Naive thymus-derived CD8-positive, alpha-beta T cell (primary cell): ENCODE measurements at regions not wholly inside any gene's neighbourhood (a gene's known extent, or its start where the extent isn't known, plus 50 kb on each side); places are given as distances from the start of the nearest gene placed in this dataset.

Source experiments
- ATAC-seq, 2 donors: fragments of 150-1000 bp; cut with Tn5 transposase in 1 of 2; sonication (Bioruptor Pico), chemical (Tn5 transposase) in 1 of 2; 1 replicate in 1 of 2; 2 replicates in 1 of 2; pipeline ENCODE4 v1.10.0; 2021; ENCODE audit warnings: mild to moderate bottlenecking in 2 of 2, moderate library complexity in 2 of 2
- POLR2A ChIA-PET: fragments of 350-600 bp; sonication (Branson Sonifier 250); formaldehyde crosslinking; loops from one replicate; lab custom pipeline; 2021; ENCODE audit warnings: antibody characterized with exemption; lab: Charles Lee
- DNase-seq, 10 donors: peaks; one replicate each; pipeline versions ENCODE4 v3.0.0 to v3.0.0-alpha.2; 2020 to 2022
- H3K27ac Mint-ChIP-seq, 10 donors: one replicate each; pipeline ENCODE4 v1.8.0; 2020 to 2022; ENCODE audit warnings: mild to moderate bottlenecking in 10 of 10, mixed read lengths in 10 of 10, moderate library complexity in 4 of 10, inconsistent platforms in 1 of 10
- H3K27me3 Mint-ChIP-seq, 5 donors: one replicate each; pipeline ENCODE4 v1.8.0; 2021 to 2022; ENCODE audit warnings: mixed read lengths in 5 of 5
- H3K36me3 Mint-ChIP-seq, 3 donors: one replicate each; pipeline ENCODE4 v1.8.0; 2020 to 2022; ENCODE audit warnings: mixed read lengths in 3 of 3, mild to moderate bottlenecking in 2 of 3, inconsistent platforms in 1 of 3
- H3K4me1 Mint-ChIP-seq, 4 donors: one replicate each; pipeline ENCODE4 v1.8.0; 2021 to 2022; ENCODE audit warnings: mixed read lengths in 4 of 4
- H3K4me3 Mint-ChIP-seq, 10 donors: one replicate each; pipeline ENCODE4 v1.8.0; 2020 to 2022; ENCODE audit warnings: mild to moderate bottlenecking in 10 of 10, mixed read lengths in 10 of 10, moderate library complexity in 6 of 10, inconsistent platforms in 1 of 10
- H3K9me3 Mint-ChIP-seq, 9 donors: one replicate each; pipeline ENCODE4 v1.8.0; 2020 to 2022; ENCODE audit warnings: mixed read lengths in 9 of 9, mild to moderate bottlenecking in 3 of 9, inconsistent platforms in 1 of 9, moderate library complexity in 1 of 9

- peak; percentile 70 to 81 for ATAC-seq
- H3K4me3 Mint-ChIP-seq, result peak overlapping the region; percentile 40 to 81 (median 67)
- H3K27ac Mint-ChIP-seq, result peak overlapping the region in 9 of 10 donors; percentile 32 to 88 (median 74)
- H3K36me3 Mint-ChIP-seq, result no peaks in the 10 kb centered on the region
- H3K9me3 Mint-ChIP-seq, result no peaks in the 10 kb centered on the region
- POLR2A ChIA-PET, result interaction anchor here (1.3 to 2.8 kb wide), 4 partner anchors 27 to 244 kb away, joined by 3 to 16 read pairs (median 7); no protein-coding TSS in a partner anchor
- peaks cover 14 to 30% (median 22%) of the 10 kb centered on the region in 4 donors for H3K4me1 Mint-ChIP-seq
- H3K27me3 Mint-ChIP-seq, result no peaks in the 10 kb centered on the region
- peak in 3 of 10 donors; percentile 44 to 59 (median 53) for DNase-seq
These were observed 86.0 kb upstream of the ANKRD1 start for GRCh38 chr10:91006752-91007346.

GRCh38 chr10:91007655-91008054 is 86.8 kb upstream of the ANKRD1 start:
- peaks cover 14 to 30% (median 22%) of the 10 kb centered on the region in 4 donors for H3K4me1 Mint-ChIP-seq
- ATAC-seq (no peak), DNase-seq (no peak)
- peak overlapping the region in 2 of 10 donors; percentile 26 to 66 for H3K4me3 Mint-ChIP-seq
- H3K9me3 Mint-ChIP-seq, result no peaks in the 10 kb centered on the region
- H3K27me3 Mint-ChIP-seq, result peaks cover 0 to 2% (median 0%) of the 10 kb centered on the region in 5 donors
- peak overlapping the region in 1 of 10 donors; percentile 24 for H3K27ac Mint-ChIP-seq
- POLR2A ChIA-PET, result interaction anchor here (1.4 to 2.0 kb wide), 2 partner anchors 26 to 155 kb away, joined by 5 to 16 read pairs; no protein-coding TSS in a partner anchor
- H3K36me3 Mint-ChIP-seq, result no peaks in the 10 kb centered on the region

DNA sequence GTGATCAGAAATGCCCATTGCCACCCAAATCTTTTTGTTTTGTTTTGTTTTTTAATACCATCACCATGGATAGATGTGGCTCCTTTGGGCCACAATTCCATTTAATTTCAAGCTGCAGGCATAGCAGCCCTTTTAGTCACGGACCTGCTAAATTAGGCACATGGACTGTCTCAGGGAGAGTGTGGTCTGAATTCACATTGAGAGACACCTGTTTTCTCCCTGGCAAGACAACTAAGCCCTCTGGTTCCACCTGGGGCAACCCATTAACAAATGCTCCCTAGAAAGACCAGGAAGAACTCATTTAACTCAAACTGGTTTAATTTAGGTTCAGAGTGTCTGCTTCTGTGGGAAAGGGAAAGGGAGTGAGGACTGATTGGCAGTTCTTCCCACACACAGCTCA is 88.2 kb upstream of the ANKRD1 start:
- Mint-ChIP-seq H3K36me3 (no peaks in the 10 kb centered on the region), H3K27ac (peak overlapping the region in 2 of 10 donors; percentile 49 to 75), H3K9me3 (no peaks in the 10 kb centered on the region), H3K4me3 (no peak overlapping the region), H3K4me1 (peaks cover 14 to 30% (median 22%) of the 10 kb centered on the region in 4 donors), H3K27me3 (peaks cover 0 to 6% (median 2%) of the 10 kb centered on the region in 5 donors)
- ATAC-seq (no peak), DNase-seq (no peak)
- POLR2A ChIA-PET, result interaction anchor here (1.0 kb wide), 1 partner anchor 154 kb away, joined by 4 read pairs; no protein-coding TSS in a partner anchor

DNA sequence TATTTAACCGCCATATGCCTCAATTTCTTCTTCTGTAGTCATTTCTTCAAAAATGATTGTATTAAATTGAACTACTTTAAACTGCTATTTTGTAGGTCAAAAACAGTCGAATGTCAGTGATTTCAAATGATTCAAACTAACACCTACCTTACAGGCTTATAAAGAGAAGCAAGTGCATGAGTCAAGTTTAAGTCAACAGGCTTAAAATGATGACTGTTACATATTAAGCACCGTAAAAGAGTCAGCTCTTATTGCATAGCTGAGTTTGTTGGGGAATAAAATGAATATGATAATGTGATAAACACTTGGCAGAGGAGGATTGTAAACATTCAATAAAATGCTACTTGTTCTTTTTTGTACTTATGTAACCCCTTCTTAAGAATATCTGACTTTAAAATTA is 90.1 kb upstream of the ANKRD1 start:
- H3K27me3 Mint-ChIP-seq, result peaks cover 0 to 6% (median 2%) of the 10 kb centered on the region in 5 donors
- POLR2A ChIA-PET, result interaction anchor here (0.5 kb wide), 1 partner anchor 59 kb away, joined by 3 read pairs; no protein-coding TSS in a partner anchor
- DNase-seq, result no peak
- no peaks in the 10 kb centered on the region for H3K9me3 Mint-ChIP-seq
- H3K4me1 Mint-ChIP-seq, result peaks cover 12 to 30% (median 22%) of the 10 kb centered on the region in 4 donors
- no peak overlapping the region for H3K4me3 Mint-ChIP-seq
- ATAC-seq, result no peak
- no peaks in the 10 kb centered on the region for H3K36me3 Mint-ChIP-seq
- H3K27ac Mint-ChIP-seq, result no peak overlapping the region

- no peaks in the 10 kb centered on the region for H3K9me3 Mint-ChIP-seq
- peaks cover 6 to 17% (median 9%) of the 10 kb centered on the region in 4 donors for H3K4me1 Mint-ChIP-seq
- ATAC-seq (no peak), DNase-seq (no peak)
- no peak overlapping the region for H3K4me3 Mint-ChIP-seq
- peaks cover 0 to 6% (median 2%) of the 10 kb centered on the region in 5 donors for H3K27me3 Mint-ChIP-seq
- no peaks in the 10 kb centered on the region for H3K36me3 Mint-ChIP-seq
- POLR2A ChIA-PET, result no interaction called here
- H3K27ac Mint-ChIP-seq, result no peak overlapping the region
These were observed 91.6 kb upstream of the ANKRD1 start for GRCh38 chr10:91012502-91012901.

- ATAC-seq, result no peak
- peaks cover 0 to 6% (median 2%) of the 10 kb centered on the region in 5 donors for H3K27me3 Mint-ChIP-seq
- no peaks in the 10 kb centered on the region for H3K36me3 Mint-ChIP-seq
- DNase-seq, result no peak
- H3K4me1 Mint-ChIP-seq, result peaks cover 0 to 4% (median 3%) of the 10 kb centered on the region in 4 donors
- POLR2A ChIA-PET, result no interaction called here
- H3K9me3 Mint-ChIP-seq, result no peaks in the 10 kb centered on the region
- no peak overlapping the region for H3K4me3 Mint-ChIP-seq
- no peak overlapping the region for H3K27ac Mint-ChIP-seq
These were observed 93.1 kb upstream of the ANKRD1 start for GRCh38 chr10:91013985-91014384.

- POLR2A ChIA-PET, result no interaction called here
- peaks cover 0 to under 1% (median 0%) of the 10 kb centered on the region in 4 donors for H3K4me1 Mint-ChIP-seq
- H3K4me3 Mint-ChIP-seq, result no peak overlapping the region
- no peaks in the 10 kb centered on the region for H3K9me3 Mint-ChIP-seq
- H3K27me3 Mint-ChIP-seq, result peaks cover 0 to 7% (median 2%) of the 10 kb centered on the region in 5 donors
- H3K27ac Mint-ChIP-seq, result no peak overlapping the region
- ATAC-seq (no peak), DNase-seq (no peak)
- H3K36me3 Mint-ChIP-seq, result no peaks in the 10 kb centered on the region
These were observed 96.3 kb upstream of the ANKRD1 start for GRCh38 chr10:91017198-91017597.

GRCh38 chr10:91021901-91022300 is 101.0 kb upstream of the ANKRD1 start:
- Mint-ChIP-seq H3K4me1 (peaks cover 0 to 5% (median 0%) of the 10 kb centered on the region in 4 donors), H3K27me3 (peaks cover 0 to 12% (median 0%) of the 10 kb centered on the region in 5 donors), H3K9me3 (peaks cover 0 to 9% (median 0%) of the 10 kb centered on the region in 9 donors), H3K36me3 (no peaks in the 10 kb centered on the region), H3K4me3 (no peak overlapping the region), H3K27ac (no peak overlapping the region)
- ATAC-seq (no peak), DNase-seq (no peak)
- POLR2A ChIA-PET, result no interaction called here

DNA sequence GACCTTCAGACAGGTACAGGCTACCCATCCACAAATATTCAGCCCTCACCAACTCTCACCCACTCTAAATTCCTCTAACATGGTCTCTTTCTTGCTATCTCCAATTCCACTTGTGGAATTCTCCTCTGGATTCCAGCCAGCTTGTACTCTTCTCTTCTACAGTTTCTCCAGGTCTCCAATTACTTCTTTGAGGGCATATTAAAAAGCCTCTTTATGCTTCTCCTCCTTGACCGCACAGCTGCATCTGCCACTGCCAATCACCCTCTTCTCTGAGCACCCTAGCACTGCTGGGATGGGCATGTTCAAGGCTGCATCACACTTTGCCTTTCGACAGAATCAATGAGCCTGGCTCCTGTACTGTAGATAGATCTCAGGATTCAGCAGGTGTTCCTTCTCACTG is 101.5 kb upstream of the ANKRD1 start:
- Mint-ChIP-seq H3K4me1 (peaks cover 0 to 5% (median 0%) of the 10 kb centered on the region in 4 donors), H3K27me3 (peaks cover 0 to 12% (median 0%) of the 10 kb centered on the region in 5 donors), H3K27ac (peak overlapping the region in 1 of 10 donors; percentile 41), H3K9me3 (peaks cover 0 to 9% (median 0%) of the 10 kb centered on the region in 9 donors), H3K36me3 (no peaks in the 10 kb centered on the region), H3K4me3 (no peak overlapping the region)
- POLR2A ChIA-PET, result no interaction called here
- DNase-seq (no peak), ATAC-seq (no peak)

DNA sequence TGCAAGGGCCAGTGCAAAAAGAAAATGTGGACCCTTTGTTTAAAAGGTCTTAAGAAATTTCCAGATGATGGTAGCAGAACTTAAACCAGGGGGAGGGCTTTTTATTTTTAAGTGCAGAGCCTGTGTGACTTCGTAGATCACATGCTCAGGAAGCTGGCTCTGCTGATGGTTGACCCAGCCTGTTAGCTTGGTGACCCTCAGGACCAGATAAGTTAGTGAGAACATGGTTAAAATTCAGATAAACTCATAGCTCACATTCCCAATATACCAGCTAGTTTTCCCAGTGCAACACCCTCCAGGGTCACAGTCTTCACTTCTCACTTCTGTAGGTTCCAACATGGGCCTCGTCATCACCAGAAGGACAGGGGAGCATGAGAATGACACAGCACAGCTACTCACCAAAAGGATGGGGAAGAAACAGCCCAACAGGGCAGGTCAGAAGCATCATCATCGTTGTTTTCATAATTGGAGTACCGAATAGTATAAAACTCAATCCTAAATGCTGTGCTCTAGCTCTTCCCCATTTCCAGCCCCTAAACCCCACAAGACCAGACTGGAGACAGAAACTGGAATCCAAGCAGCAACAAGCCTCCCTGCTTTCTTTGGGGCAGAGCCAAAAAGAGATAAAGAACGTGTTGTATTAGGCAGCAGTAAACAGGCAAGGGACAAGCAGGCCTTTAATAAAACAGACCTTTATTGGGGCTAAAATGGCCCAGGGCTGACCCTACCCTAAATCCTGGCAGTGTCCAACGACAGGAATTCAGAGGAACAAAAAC is 102.2 kb upstream of the ANKRD1 start:
- POLR2A ChIA-PET, result no interaction called here
- peaks cover 0 to 12% (median 0%) of the 10 kb centered on the region in 5 donors for H3K27me3 Mint-ChIP-seq
- H3K4me3 Mint-ChIP-seq, result no peak overlapping the region
- H3K27ac Mint-ChIP-seq, result peak overlapping the region in 2 of 10 donors; percentile 25 to 41
- DNase-seq, result no peak
- H3K4me1 Mint-ChIP-seq, result peaks cover 0 to 5% (median 0%) of the 10 kb centered on the region in 4 donors
- H3K36me3 Mint-ChIP-seq, result no peaks in the 10 kb centered on the region
- ATAC-seq, result no peak
- peaks cover 0 to 9% (median 0%) of the 10 kb centered on the region in 9 donors for H3K9me3 Mint-ChIP-seq

- POLR2A ChIA-PET, result no interaction called here
- H3K36me3 Mint-ChIP-seq, result no peaks in the 10 kb centered on the region
- peaks cover 0 to 5% (median 0%) of the 10 kb centered on the region in 4 donors for H3K4me1 Mint-ChIP-seq
- DNase-seq (no peak), ATAC-seq (no peak)
- no peak overlapping the region for H3K27ac Mint-ChIP-seq
- H3K27me3 Mint-ChIP-seq, result peaks cover 0 to 12% (median 0%) of the 10 kb centered on the region in 5 donors
- H3K4me3 Mint-ChIP-seq, result no peak overlapping the region
- H3K9me3 Mint-ChIP-seq, result peaks cover 0 to 9% (median 0%) of the 10 kb centered on the region in 9 donors
These were observed 103.0 kb upstream of the ANKRD1 start for GRCh38 chr10:91023700-91024398.

DNA sequence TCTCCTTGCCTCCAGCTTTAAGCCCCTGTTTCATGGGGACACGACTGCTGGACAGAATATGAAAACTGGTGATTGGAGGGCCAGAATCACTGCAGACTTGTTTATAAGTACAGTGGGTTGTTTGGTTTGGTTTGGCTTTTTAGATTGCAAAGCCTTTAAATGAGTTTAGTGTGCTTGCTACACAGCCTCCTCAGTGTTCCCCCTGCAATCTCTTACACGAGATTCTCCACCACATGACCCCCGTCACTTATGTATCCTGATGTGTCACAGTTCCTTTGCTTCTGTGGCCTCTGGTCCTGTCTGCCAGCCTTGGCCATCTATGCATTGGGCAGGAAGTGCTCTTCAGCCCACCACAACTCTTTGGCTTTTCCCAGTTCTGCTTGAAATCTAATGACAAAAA is 103.7 kb upstream of the ANKRD1 start:
- Mint-ChIP-seq H3K27me3 (peaks cover 0 to 12% (median 0%) of the 10 kb centered on the region in 5 donors), H3K27ac (no peak overlapping the region), H3K9me3 (peaks cover 0 to 9% (median 0%) of the 10 kb centered on the region in 9 donors), H3K4me1 (peaks cover 0 to 5% (median 0%) of the 10 kb centered on the region in 4 donors), H3K4me3 (no peak overlapping the region), H3K36me3 (no peaks in the 10 kb centered on the region)
- POLR2A ChIA-PET, result interaction anchor here (1.0 kb wide), 1 partner anchor 139 kb away, joined by 3 read pairs; no protein-coding TSS in a partner anchor
- ATAC-seq (no peak), DNase-seq (no peak)
